Tibial nerve (tissue), 4 donors: ENCODE measurements at regions not wholly inside any gene's neighbourhood (a gene's known extent, or its start where the extent isn't known, plus 50 kb on each side); places are given as distances from the start of the nearest gene placed in this dataset.

ENCODE experiments used
- DNase-seq, 2 donors: peaks; one replicate each; pipeline ENCODE4 v3.0.0-alpha.2; 2019; ENCODE audit warnings: low spot score in 2 of 2
- H3K27ac ChIP-seq, 4 donors: fragments of 200-600 bp; sonication (generic) in 3 of 4; one replicate each; pipeline ENCODE4 v1.5.1; 2017 to 2019; ENCODE audit warnings: mild to moderate bottlenecking in 1 of 4
- H3K27me3 ChIP-seq, 2 donors: fragments of 200-600 bp; sonication (generic) in 1 of 2; one replicate each; pipeline versions ENCODE4 v1.5.1 to v1.6.0; 2017 to 2019
- H3K36me3 ChIP-seq, 3 donors: fragments of 200-600 bp; sonication (generic); one replicate each; pipeline ENCODE4 v1.5.1; 2018 to 2019
- H3K4me1 ChIP-seq, 4 donors: fragments of 200-600 bp; sonication (generic) in 3 of 4; one replicate each; pipeline ENCODE4 v1.5.1; 2017 to 2019
- H3K4me3 ChIP-seq, 4 donors: fragments of 200-600 bp; sonication (generic) in 3 of 4; one replicate each; pipeline ENCODE4 v1.5.1; 2017 to 2019; ENCODE audit warnings: mild to moderate bottlenecking in 1 of 4, moderate library complexity in 1 of 4
- H3K9me3 ChIP-seq, 4 donors: fragments of 200-600 bp; sonication (generic) in 3 of 4; one replicate each; pipeline ENCODE4 v1.5.1; 2017 to 2019
- EP300 ChIP-seq, 2 donors: sonication (generic); formaldehyde crosslinking; IDR thresholded peaks; one replicate each; pipeline ENCODE4 v1.6.1; 2017; ENCODE audit warnings: antibody characterized with exemption in 2 of 2, mild to moderate bottlenecking in 1 of 2
- POLR2A ChIP-seq, 2 donors: fragments of 450-650 bp; IDR thresholded peaks; one replicate each; pipeline ENCODE4 v1.6.1; 2017; ENCODE audit warnings: antibody characterized with exemption in 2 of 2, mild to moderate bottlenecking in 2 of 2, moderate library complexity in 2 of 2
- WGBS, 2 donors: methylation state at CpG; one replicate each; pipeline ENCODE4 v1.1.5; 2018; 5-methylcytosine and 5-hydroxymethylcytosine counted together
- TF ChIP-seq, protein P1 (sequence below), 5 experiments: fragments of 200-600 bp in 3 of 5; fragments of 450-650 bp in 2 of 5; sonication (generic) in 3 of 5; IDR thresholded peaks; one replicate each; pipeline ENCODE4 v1.5.1; 2016 to 2019; ENCODE audit warnings: antibody characterized with exemption in 5 of 5, mild to moderate bottlenecking in 3 of 5, moderate library complexity in 2 of 5

DNA sequence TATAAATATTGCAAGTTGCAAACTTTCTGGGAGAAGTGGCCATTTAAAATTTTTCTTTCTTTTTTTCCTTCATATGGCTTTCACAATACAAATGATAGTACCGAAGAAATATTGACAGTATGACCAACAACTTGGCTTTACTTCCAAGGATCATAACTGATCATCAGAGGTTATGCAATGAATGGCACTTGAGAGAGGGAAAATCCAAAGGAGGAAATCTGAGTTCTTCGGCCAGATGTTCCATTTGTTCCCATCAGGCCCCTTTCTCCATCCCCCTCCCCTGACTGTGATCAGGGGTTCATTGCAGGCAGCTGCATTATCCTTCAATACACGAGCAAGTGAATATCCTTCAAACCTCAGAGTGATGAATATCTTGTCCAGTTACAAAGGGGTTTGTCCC is 130.0 kb upstream of the UST start:
- H3K4me1 ChIP-seq: peaks cover 0 to 7% (median 0%) of the 10 kb centered on the region in 4 donors
- H3K27ac ChIP-seq: no peak overlapping the region
- TF ChIP-seq EP300 (IDR thresholded peaks at IDR 0.05): peak in 1 of 2 donors; percentile 43
- TF ChIP-seq POLR2A (IDR thresholded peaks at IDR 0.05): no peak
- no peak for DNase-seq
- WGBS, 2 donors: 68 to 73% methylated on average over 3 of the region's 3 CpGs
- no peaks in the 10 kb centered on the region for H3K36me3 ChIP-seq
- H3K27me3 ChIP-seq: no peaks in the 10 kb centered on the region
- H3K4me3 ChIP-seq: no peak overlapping the region
- no peaks in the 10 kb centered on the region for H3K9me3 ChIP-seq

DNA sequence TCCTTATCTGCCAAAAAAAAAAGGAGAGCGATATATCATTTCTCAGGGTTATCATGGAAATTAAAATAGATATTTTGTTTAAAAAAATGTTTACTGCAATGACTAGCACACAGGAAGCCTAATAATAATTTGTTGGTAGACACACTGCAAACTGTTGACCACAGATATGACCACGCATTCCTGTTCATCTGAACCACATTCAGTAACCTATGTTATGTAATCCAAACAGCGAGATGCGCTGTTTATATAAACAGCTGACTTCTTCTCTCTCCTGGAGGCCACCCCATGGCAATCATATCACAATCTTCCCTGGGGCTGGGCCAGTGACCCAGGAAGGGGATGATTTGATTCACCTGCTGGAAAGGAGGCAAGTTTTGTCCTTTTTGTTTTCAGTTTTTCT is 129.3 kb upstream of the UST start:
- H3K9me3 ChIP-seq: no peaks in the 10 kb centered on the region
- H3K4me3 ChIP-seq: no peak overlapping the region
- H3K4me1 ChIP-seq: no peaks in the 10 kb centered on the region
- TF ChIP-seq POLR2A (IDR thresholded peaks at IDR 0.05) (no peak), EP300 (IDR thresholded peaks at IDR 0.05) (no peak)
- TF ChIP-seq, protein P1, sequence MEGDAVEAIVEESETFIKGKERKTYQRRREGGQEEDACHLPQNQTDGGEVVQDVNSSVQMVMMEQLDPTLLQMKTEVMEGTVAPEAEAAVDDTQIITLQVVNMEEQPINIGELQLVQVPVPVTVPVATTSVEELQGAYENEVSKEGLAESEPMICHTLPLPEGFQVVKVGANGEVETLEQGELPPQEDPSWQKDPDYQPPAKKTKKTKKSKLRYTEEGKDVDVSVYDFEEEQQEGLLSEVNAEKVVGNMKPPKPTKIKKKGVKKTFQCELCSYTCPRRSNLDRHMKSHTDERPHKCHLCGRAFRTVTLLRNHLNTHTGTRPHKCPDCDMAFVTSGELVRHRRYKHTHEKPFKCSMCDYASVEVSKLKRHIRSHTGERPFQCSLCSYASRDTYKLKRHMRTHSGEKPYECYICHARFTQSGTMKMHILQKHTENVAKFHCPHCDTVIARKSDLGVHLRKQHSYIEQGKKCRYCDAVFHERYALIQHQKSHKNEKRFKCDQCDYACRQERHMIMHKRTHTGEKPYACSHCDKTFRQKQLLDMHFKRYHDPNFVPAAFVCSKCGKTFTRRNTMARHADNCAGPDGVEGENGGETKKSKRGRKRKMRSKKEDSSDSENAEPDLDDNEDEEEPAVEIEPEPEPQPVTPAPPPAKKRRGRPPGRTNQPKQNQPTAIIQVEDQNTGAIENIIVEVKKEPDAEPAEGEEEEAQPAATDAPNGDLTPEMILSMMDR (IDR thresholded peaks at IDR 0.05): no peak
- H3K36me3 ChIP-seq: no peaks in the 10 kb centered on the region
- no peak for DNase-seq
- 90% methylated on average over 4 of the region's 4 CpGs for WGBS, 2 donors
- H3K27me3 ChIP-seq: no peaks in the 10 kb centered on the region
- no peak overlapping the region for H3K27ac ChIP-seq

DNA sequence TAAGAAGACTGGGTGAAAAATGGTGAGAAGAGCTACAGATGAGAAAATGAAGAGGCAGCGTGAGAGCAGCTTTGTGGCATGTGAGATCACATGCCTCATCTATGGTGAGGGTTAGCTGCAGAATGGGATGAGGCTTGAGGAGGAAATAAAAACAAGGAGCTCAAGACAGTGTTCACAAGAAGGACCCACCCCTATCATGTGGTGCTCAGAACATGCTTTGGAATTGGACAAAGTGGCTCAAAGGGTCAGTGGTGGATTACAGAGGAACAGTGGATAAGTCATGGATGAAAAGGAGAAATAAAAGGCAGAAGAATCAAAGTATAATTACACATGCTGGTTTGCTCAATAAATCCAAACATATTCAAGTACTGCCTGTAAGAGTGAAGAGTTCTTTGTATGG is 126.9 kb upstream of the UST start:
- Histone ChIP-seq H3K27ac (no peak overlapping the region), H3K27me3 (no peaks in the 10 kb centered on the region), H3K4me1 (peaks cover 0 to 6% (median 0%) of the 10 kb centered on the region in 4 donors), H3K36me3 (no peaks in the 10 kb centered on the region), H3K4me3 (no peak overlapping the region), H3K9me3 (no peaks in the 10 kb centered on the region)
- WGBS, 2 donors: 93 to 100% methylated on average over 1 of the region's 1 CpG
- TF ChIP-seq, protein P1 (IDR thresholded peaks at IDR 0.05): no peak
- no peak for TF ChIP-seq POLR2A (IDR thresholded peaks at IDR 0.05)
- TF ChIP-seq EP300 (IDR thresholded peaks at IDR 0.05): no peak
- no peak for DNase-seq

DNA sequence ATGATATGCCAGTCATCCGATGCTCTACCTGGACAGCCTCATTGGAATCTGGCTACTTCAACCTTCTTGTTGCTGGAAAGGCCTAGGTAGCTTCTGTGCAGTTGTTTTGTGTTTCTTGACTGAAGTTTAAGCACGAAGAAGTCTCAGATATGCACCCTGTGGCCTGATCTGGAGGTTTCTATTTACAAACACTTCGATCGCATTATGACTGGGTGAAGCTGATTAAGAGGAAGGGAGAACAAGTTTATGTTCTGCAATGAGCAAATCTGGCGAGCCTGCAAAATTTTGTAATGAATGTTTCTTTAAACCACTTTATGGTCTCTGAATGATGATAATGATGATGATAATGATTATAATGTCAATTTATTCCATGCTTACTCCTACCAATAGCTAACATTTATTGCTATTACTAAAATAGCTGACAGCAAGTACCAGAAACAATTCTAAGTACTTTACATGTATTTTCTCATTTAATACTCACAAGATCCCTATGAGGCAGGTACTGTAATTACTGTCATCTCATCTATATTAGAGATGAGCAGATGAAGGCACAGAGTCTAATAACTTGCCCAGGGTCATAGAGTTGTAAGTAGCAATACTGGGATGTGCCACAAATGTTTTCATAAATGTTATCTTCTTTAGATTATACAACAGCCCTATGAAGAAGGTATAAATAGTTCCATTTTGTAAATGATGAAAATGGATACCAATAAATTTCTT is 126.1 kb upstream of the UST start:
- TF ChIP-seq, protein P1 (IDR thresholded peaks at IDR 0.05): no peak
- TF ChIP-seq EP300 (IDR thresholded peaks at IDR 0.05): no peak
- no peak for TF ChIP-seq POLR2A (IDR thresholded peaks at IDR 0.05)
- H3K36me3 ChIP-seq: no peaks in the 10 kb centered on the region
- WGBS, 2 donors: 80 to 85% methylated on average over 5 of the region's 5 CpGs
- H3K27ac ChIP-seq: no peak overlapping the region
- H3K4me3 ChIP-seq: no peak overlapping the region
- no peaks in the 10 kb centered on the region for H3K9me3 ChIP-seq
- H3K27me3 ChIP-seq: no peaks in the 10 kb centered on the region
- DNase-seq: no peak
- H3K4me1 ChIP-seq: peaks cover 0 to 10% (median 0%) of the 10 kb centered on the region in 4 donors

DNA sequence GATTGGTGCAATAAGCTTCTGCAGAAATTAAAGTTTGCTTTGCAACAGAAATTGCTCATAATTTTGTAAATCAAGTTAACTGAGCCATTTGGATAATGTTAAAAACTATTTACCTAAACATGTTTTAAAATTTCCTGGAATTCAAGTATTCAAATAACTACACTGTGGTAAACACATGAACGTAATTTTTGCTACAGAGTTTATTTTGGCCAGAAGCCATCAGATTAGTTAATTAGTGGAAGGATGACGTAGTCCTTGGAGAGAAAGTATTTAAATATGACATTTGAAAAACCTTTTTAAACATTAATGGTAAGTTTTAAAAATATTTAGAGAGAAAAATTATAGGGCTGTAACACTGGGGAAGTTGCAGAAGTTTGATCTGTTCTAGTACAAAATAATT is 121.2 kb upstream of the UST start:
- peaks cover 0 to 26% (median 0%) of the 10 kb centered on the region in 4 donors for H3K4me1 ChIP-seq
- H3K9me3 ChIP-seq: no peaks in the 10 kb centered on the region
- H3K4me3 ChIP-seq: no peak overlapping the region
- H3K36me3 ChIP-seq: no peaks in the 10 kb centered on the region
- no peak for TF ChIP-seq EP300 (IDR thresholded peaks at IDR 0.05)
- TF ChIP-seq, protein P1 (IDR thresholded peaks at IDR 0.05): no peak
- no peak for DNase-seq
- WGBS, 2 donors: 33 to 41% methylated on average over 2 of the region's 2 CpGs
- H3K27me3 ChIP-seq: no peaks in the 10 kb centered on the region
- H3K27ac ChIP-seq: no peak overlapping the region
